Left ventricle myocardium superior (tissue), 1 donor: ENCODE measurements at regions not wholly inside any gene's neighbourhood (a gene's known extent, or its start where the extent isn't known, plus 50 kb on each side); places are given as distances from the start of the nearest gene placed in this dataset.

Experiments used
- ATAC-seq: fragments of 200-7000 bp; cut with Tn5 transposase; one replicate; pipeline ENCODE4 v1.9.1; 2020; ENCODE audit warnings: mild to moderate bottlenecking, moderate library complexity
- DNase-seq: peaks from one replicate; pipeline ENCODE4 v3.0.0-alpha.2; 2020
- intact Hi-C: fragments of 100-400 bp; cut with micrococcal nuclease; formaldehyde crosslinking; loops from one replicate; pipeline ENCODE4 v1.11.0; 2022
- donor health status: DM: no; HTN: yes; CAD: no; lungs with severe emphysema.

DNA sequence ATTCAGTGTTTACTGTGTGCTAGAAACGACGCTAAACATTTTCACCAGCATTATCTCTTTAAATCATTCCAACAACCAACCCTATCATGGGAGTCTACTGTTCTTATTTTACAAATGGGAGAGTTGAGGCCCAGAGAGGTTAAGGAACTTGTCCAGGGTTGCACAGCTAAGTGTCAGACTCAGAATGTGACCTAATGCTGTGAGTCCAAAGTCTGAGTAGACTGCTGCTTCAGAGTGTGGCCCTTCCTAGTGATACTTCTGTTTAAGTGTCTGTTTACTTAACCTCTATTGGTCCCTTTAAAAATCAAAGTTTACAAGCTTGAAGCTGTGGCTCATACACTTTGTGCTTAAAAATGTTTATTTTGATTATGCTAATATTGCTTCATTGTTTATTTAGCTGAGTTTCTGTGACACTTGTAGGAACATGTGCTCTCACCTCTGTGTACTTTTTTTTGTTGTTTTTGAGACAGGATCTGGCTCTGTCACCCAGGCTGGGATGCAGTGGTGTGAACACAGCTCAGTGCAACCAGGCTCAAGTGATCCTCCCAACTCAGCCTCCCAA lies 84.4 kb upstream of the SYPL1 start:
- no peak for DNase-seq
- no peak for ATAC-seq
- intact Hi-C loops: no loop called here

DNA sequence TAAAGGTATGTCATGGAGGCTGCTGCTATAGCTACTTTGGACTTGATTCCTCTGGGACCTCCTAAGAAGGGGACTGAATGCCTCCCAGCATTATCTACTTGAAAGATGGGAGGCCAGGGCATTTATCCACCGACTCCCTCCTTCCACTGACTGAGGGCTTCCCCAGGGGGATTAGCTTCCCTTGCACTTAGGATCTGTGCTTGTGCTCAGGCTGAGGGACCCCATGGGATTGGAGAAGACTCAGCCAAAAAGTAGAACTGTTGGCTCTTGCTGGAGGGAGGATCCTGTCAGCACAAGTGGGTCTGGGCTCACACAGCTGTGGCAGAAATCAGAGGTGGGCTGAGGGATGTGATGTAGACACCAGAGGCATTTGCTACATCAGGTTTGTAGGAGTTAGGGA lies 81.5 kb upstream of the SYPL1 start:
- ATAC-seq (peak; percentile 40), DNase-seq (no peak)
- intact Hi-C loops: no loop called here

DNA sequence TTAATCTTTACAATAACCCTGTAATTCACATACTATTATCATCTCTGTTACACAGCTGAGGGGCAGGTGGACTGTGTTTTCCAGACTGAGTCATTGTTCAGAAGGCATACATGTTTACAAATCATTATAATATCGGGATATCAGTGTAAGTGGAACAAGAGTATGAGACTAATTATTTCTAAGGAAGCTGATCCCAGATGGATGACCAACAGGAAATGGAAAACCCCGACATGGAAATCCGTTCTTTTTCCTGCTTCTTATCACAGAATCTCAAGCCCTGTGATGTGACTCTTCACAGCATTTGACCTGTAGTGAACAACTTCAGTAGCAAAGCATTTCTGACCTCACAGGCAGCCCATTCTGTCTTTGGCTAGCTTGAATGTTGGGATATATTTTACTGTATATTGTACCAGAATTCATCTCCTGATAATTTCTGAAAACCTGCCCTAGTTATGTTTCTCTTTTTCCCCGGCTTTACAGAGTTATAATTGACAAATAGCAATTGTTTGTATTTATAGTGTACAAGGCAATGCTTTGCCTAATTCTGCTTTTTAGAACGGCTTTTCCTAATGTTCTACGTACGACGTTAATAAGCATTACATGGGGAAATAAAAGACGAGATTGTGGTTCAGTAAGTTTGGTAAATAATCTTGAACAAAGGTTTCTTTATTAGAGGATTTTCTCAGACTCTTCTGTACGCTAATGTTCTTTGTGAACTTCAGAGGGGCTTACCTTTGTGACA lies 78.6 kb upstream of the SYPL1 start:
- no peak for DNase-seq
- intact Hi-C loops: no loop called here
- no peak for ATAC-seq

DNA sequence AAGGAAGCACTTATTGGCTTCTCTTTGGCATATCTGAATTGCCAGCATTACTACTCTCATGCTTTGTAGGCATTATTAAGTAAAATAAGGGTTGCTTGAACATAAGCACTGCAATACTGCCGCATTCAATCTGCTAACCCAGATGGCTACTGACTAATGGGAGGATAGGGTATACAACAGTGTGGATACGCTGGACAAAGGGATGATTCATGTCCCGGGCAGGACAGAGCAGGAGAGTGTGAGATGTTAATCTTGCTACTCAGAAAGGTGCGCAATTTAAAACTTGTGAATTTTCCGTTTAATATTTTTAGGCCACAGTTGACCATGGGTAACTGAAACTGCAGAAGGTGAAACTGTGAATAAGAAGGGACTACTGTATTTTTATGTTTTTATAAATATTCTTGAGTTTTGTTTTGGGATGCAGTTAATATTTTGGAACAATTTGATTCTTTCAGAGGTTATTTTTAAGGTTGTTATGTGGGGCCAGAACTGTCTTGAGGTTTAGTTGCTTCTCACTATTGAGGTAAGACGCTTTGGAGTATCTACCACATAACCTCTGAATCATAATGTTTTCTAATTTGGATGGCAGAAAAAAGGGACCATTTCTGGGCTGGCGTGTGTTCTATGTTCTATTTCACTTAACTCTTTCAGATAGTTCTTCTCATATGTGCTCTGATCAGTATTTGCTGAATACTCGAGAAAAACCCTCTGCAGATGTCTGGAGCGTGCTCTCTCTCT lies 75.7 kb upstream of the SYPL1 start:
- ATAC-seq (no peak), DNase-seq (no peak)
- intact Hi-C loops: loop anchor here (10.0 kb wide), 1 partner anchor 97 kb away; the partner anchor contains the start of gene NAMPT

DNA sequence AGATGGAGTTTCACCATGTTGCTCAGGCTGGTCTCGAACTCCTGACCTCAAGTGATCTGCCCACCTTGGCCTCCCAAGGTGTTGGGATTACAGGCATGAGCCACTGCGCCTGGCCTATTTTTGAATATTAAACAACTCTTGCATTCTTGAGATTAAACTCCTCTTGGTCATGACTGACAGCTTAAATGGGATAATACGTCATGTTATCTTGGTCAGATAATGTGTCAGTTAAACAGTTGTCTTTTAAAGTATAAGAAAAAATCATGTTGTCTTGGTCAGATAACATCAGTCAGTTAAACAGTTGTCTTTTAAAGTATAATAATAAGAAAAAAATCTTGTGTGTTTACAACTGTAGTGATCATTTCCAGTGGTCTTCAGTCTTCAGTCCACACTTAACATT lies 73.6 kb upstream of the SYPL1 start:
- DNase-seq (no peak), ATAC-seq (no peak)
- intact Hi-C loops: loop anchor here (10.0 kb wide), 1 partner anchor 99 kb away; the partner anchor contains the start of gene NAMPT

DNA sequence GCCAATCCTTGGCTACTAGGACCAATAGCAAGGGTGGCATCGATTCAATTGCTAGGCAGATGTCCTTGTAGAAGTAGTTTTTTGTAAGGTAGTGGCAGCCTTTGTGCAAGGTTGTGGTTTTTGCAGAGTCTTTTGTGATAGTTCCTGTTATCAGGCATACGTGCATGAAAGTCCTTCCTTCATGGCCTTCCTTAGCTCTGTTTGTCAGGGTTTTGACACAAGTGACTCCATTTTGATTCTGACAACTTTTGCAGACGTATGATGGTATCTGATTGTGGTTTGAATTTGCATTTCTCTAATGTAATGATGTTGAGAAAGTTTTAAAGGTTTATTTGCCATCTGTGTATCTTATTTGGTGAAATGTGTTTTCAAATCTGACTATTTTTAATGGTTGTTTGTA lies 71.8 kb upstream of the SYPL1 start:
- intact Hi-C loops: loop anchor here (10.0 kb wide), 1 partner anchor 101 kb away; the partner anchor contains the start of gene NAMPT
- DNase-seq (no peak), ATAC-seq (no peak)

DNA sequence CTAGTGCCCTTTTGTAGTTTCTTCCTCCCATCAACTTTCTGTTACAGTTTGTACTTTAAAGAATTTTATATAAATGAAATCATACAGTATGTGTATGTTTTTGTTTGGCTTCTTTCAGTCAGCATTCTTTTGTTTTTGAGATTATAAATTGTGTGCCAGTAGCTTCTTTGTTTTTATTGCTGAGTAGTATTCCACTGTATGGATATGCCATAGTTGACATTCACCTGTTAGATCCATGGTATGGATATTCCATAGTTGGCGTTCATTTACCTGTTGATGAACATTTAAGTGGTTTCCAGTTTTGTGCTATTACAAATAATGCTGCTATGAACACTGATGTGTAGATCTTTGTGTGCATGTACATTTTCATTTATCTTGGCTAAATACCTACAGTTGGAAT lies 70.8 kb upstream of the SYPL1 start:
- intact Hi-C loops: loop anchor here (10.0 kb wide), 1 partner anchor 102 kb away; the partner anchor contains the start of gene NAMPT
- no peak for DNase-seq

DNA sequence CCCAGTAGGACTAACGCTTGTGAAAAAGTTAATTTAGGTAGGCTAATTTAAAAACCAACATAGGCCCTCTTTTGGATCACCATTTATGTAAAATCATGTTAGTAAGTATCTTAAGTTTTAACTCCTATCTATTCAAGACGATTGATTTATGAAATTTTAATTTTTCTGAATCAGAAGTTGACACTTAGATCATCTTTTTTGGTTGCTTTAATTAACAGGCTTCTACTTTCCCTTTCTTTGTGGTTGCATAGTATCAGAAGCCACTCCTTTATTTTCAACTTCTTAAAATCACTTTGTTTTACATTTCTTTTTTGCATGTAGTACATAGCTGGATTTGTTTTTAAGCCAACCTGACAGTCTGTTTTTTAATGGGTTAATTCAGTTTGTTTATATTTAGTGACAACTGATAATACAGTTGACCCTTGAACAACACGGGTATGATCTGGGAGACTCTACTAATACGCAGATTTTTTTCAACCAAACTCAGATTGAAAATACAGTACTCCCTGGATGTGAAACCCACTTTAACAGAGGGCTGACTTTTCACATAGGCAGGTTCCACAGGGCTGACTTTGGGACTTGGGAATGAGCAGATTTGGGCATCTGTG lies 69.7 kb upstream of the SYPL1 start:
- intact Hi-C loops: loop anchor here (10.0 kb wide), 1 partner anchor 103 kb away; the partner anchor contains the start of gene NAMPT
- DNase-seq: no peak
- ATAC-seq: no peak

More for the DNA sequence above, 70.8 kb upstream of the SYPL1 start:
- no peak for ATAC-seq

DNA sequence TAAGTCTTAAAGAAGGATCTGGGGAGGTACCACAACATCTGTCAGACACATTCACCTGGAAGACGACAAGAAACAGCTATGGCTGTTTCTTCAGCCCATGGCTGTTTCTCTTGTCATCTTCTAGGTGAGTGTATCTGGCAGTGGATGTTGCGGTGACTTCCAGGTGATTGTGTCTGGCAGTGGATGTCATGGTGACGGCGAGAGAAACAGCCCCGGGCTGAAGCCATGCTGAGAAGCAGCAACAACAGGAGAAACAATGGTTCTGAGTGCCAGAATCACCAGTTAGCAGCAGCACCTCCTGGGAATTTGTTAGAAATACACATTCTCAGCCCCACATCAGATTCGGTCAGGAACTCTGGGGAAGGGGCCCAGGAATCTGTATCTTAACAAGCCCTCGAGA lies 68.6 kb upstream of the SYPL1 start:
- ATAC-seq: no peak

DNA sequence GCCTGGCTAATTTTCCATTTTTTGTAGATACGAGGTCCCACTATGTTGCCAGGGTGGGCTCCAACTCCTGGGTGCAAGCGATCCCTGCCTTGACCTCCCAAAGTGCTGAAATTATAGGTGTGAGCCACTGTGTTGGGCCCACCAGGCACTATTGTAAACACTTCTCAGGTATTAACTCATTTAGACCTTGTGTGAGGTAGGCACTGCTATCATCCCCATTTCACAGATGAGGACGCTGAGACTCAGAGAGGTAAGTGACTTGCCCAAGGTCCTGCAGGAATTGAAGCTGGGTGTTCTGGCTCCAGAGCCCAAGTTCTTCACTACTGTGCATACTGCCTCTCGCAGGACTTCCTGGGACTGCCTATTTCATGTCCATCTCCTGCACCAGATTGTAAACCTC lies 67.1 kb upstream of the SYPL1 start:
- intact Hi-C loops: loop anchor here (10.0 kb wide), 1 partner anchor 556 kb away; no protein-coding TSS in a partner anchor
- ATAC-seq: no peak
- no peak for DNase-seq

More for the DNA sequence above, 68.6 kb upstream of the SYPL1 start:
- no peak for DNase-seq
- intact Hi-C loops: loop anchor here (10.0 kb wide), 1 partner anchor 104 kb away; the partner anchor contains the start of gene NAMPT

DNA sequence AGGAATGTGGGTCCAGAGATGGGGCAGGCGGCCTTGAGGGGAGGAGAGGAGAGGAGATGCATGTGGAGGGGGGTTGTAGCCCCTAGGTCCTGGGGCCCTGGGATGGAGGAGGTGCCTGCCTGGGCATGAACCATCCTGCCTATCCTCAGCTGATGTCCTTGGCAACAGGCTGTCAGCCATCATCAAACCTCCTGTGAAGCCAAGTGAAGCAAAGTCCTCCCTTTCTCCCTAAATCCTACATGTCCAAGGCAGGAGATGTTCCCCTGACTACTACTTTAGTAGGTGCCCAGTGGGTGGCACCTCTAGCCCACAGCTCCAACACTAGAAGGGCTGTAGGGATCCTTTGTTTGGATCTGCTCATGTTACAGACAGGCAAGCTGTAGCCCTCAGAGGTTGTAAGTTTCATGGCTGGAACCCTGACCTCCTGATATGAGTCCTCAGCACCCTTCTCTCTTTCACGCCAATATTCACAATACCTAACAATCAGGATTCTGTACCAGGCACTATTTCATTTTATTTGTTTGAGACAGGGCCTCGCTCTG lies 66.6 kb upstream of the SYPL1 start:
- DNase-seq (peak; percentile 34), ATAC-seq (peak; percentile 76)
- intact Hi-C loops: loop anchor here (10.0 kb wide), 1 partner anchor 556 kb away; no protein-coding TSS in a partner anchor

DNA sequence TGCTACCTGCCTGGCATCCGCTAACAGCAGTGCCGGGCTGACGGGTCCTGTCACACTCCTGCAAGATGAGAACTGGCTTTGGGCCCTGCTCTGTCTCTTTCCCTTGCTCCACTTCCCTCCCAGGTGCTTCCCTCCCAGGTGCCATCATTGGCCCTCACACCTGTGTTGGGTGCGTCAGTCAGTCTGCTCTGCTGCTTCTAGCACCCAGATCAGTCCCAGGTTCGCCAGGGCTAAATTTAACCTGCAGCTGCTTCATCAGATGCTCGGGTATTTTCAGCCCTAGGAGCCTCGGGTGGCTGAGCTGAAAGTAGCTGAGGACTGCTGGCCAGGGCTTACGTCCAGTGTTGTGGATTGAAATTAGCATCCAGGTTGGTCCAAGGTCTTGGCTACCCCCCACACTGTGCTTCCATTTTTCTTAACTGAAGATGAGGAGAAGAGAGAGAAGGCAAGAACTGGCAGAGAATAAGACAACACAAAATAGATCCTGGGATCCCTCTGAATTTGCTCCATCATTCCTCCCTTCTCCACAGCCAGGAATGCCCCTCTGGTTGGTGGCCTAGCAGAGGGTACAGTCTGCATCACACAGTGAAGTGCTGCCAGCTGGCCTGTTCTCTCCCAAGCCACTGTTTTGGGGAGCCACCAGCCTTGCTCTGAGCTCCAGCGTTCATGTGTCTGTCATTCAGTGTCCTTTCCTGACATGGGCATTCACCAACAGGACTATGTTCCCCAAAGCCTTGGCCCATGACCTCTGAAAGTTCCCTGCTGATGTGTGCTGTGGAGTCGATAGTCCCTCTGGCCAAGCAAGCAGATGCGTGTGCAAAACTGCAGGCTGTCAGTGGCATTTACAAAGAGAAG lies 65.9 kb upstream of the SYPL1 start:
- peak; percentile 53 for DNase-seq
- ATAC-seq: peak; percentile 84
- intact Hi-C loops: loop anchor here (10.0 kb wide), 1 partner anchor 557 kb away; no protein-coding TSS in a partner anchor

DNA sequence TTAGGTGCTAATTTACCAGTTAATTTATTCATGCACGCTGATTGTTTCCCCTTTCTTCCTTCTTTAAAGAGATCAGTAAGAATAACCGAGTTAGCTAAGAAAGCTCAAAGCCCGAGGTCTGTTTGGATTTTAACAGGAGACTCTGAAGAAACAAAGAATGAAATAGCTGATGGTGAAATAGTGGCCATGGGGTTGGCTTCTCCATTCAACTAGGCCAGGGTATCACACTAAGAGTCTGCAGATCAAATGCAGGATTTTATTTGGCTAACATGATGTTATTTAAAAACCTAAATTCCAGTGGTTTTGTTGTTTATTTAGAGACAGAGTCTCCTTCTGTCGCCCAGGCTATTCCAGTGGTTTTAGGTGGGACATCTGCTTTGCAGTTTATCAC lies 65.2 kb upstream of the SYPL1 start:
- DNase-seq: no peak
- no peak for ATAC-seq
- intact Hi-C loops: loop anchor here (10.0 kb wide), 1 partner anchor 558 kb away; no protein-coding TSS in a partner anchor

DNA sequence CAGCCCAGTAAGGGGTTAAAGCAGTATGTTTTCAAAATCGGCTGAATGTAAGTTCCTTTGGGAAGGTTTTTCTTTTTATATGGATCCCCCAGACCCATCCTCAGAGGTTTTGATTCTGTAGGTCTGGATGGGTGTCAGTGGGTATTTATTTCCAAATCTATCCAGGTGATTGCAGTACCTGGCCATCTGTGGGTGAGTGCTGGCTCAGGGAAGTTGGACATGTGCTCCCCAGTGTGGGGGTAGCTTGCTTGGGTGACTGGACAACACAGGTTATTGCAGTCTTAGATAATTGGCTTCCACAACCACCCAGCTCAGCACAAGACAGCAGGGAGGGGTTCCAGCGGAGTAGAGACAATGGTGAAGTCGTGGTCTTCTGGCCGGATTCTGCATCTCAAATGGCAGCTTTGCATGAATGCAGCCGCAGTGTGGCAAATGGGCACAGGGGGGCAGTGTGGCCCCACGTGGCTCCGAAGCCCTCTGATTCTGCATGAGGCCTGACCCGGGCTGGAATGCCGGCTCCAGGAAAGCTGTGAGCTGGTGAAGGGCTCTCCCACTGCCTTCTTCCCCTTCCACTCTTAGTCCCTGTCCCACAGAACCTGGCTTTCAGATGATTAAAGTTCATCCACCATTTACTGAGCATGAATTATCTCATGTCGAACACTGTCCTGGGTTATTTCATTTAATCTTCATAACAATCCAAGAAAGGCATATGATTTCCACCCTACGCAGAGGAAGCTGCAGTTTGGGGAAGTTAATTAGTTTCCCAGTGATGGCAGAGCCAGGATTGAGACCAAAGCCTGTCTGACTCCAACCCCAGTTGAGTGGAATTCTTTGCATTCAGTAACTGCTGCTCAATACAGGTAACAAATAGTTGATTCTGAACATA lies 64.5 kb upstream of the SYPL1 start:
- DNase-seq (peak; percentile 91), ATAC-seq (peak; percentile 88)
- intact Hi-C loops: loop anchor here (1.0 to 10.0 kb wide), 2 partner anchors 286 to 558 kb away; no protein-coding TSS in a partner anchor

DNA sequence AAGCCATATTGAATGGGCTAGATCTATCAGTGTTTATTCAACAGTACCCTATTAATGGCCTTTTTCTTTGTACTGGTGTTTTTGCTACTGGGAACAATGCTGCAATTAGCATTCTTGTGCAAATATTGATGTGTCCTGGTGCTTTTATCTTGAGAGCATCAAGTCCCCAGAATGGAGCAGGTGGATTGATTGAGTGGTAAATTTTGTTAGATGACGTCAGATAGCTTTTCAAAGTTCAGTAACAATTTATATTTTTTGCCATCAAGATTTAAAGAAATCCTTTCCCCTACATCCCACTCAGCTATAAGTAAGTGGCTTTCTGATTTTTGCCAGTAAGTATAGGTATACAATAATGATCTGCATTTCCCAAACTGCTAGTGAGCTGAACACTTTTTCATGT lies 63.4 kb upstream of the SYPL1 start:
- DNase-seq (no peak), ATAC-seq (no peak)
- intact Hi-C loops: loop anchor here (10.0 kb wide), 1 partner anchor 559 kb away; no protein-coding TSS in a partner anchor

DNA sequence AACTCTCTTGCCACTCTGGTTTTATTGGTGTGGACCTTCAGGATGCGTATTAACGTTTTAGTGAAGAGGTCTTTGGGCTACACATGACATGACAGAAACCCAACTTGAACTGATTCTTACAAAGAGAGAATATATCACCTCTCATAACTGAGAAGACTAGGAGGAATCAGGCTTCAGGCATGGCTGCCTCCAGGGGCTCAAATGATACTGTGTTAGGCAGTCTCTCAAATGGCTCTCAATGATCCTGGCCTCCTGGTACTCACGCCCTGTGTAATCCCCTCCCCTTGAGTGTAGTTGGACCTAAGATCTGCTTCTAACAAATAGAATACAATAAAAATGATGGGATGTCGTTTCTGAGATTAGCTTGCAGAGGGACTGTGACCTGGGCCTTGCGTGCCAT lies 58.5 kb upstream of the SYPL1 start:
- intact Hi-C loops: loop anchor here (10.0 kb wide), 1 partner anchor 564 kb away; no protein-coding TSS in a partner anchor
- ATAC-seq: no peak
- no peak for DNase-seq
